ENCODE measurements at regions not wholly inside any gene's neighbourhood (a gene's known extent, or its start where the extent isn't known, plus 50 kb on each side); places are given as distances from the start of the nearest gene placed in this dataset.

- TF ChIP-seq CTCF (IDR thresholded peaks at IDR 0.05; ENCODE audit: borderline replicate concordance, extremely low read depth, low read length, poor library complexity, severe bottlenecking) (no peak), EZH2 (IDR thresholded peaks at IDR 0.05; ENCODE audit: borderline replicate concordance, low read depth, low read length, severe bottlenecking) (no peak)
These were observed 531.7 kb downstream of the ETV1 start for GRCh38 chr7:13457790-13458189.

All from DND-41 (cell line).